GM23338 (cell line): ENCODE measurements at regions not wholly inside any gene's neighbourhood (a gene's known extent, or its start where the extent isn't known, plus 50 kb on each side); places are given as distances from the start of the nearest gene placed in this dataset.
"Not testable (repeated sequence)": the region's sequence is repeated elsewhere in the genome, so short reads cannot be mapped to it uniquely, and the experiment has no call there.

Source experiments
- CREB1 ChIP-seq: fragments of 250-450 bp; sonication (Bioruptor Pico); IDR thresholded peaks from 2 replicates; pipeline ENCODE4 v1.5.0; 2020; ENCODE audit warnings: low read depth, mild to moderate bottlenecking, moderate library complexity
- EZH2 ChIP-seq: fragments of 200-600 bp; sonication (generic); IDR thresholded peaks from one replicate; pipeline ENCODE4 v1.8.0; 2017; ENCODE audit warnings: antibody characterized with exemption, mild to moderate bottlenecking, low read depth; ENCODE audit not compliant: unreplicated experiment
- EZH2phosphoT487 ChIP-seq: fragments of 200-600 bp; sonication (generic); IDR thresholded peaks from one replicate; pipeline ENCODE4 v1.8.1; 2018; ENCODE audit warnings: antibody characterized with exemption; ENCODE audit not compliant: unreplicated experiment
- JUNB ChIP-seq: IDR thresholded peaks from one replicate; pipeline ENCODE4 v1.6.1; 2016; ENCODE audit warnings: antibody characterized with exemption; ENCODE audit not compliant: unreplicated experiment
- POLR2AphosphoS5 ChIP-seq: IDR thresholded peaks from 2 replicates; pipeline ENCODE4 v1.6.1; 2016; ENCODE audit warnings: antibody characterized with exemption, low read depth
- TF ChIP-seq, protein P1 (sequence below): IDR thresholded peaks from one replicate; pipeline ENCODE4 v1.6.1; 2018; ENCODE audit warnings: antibody characterized with exemption; ENCODE audit not compliant: unreplicated experiment
- TF ChIP-seq, protein P2 (sequence below), 2 experiments: fragments of 200-600 bp in 1 of 2; sonication (generic) in 1 of 2; conservative IDR thresholded peaks; 2 replicates each; pipeline versions ENCODE4 v1.5.1 to v1.6.1; 2016 to 2017; ENCODE audit warnings: antibody characterized with exemption in 2 of 2, low read depth in 2 of 2, mild to moderate bottlenecking in 2 of 2, moderate library complexity in 1 of 2

DNA sequence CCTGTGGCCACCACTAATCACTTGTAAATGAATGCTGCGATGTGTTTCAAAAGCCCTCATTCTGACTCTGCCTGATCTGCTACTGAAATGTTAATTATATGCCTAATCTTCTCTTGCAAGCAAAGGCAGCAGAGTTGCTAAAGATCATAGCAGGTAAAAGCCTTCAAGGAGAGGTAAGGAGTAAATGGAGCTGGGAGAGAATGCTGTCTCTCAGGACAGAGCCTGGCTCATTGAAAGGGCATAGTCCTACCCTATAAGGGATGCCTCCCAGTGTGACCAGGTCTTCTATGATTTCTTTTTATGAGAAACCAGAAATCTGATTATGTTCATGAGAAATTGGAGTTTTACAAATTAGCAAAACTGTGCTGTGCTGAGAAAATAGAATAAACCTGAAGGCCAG, 88.2 kb upstream of the ZNF658 start:
- TF ChIP-seq, protein P1, sequence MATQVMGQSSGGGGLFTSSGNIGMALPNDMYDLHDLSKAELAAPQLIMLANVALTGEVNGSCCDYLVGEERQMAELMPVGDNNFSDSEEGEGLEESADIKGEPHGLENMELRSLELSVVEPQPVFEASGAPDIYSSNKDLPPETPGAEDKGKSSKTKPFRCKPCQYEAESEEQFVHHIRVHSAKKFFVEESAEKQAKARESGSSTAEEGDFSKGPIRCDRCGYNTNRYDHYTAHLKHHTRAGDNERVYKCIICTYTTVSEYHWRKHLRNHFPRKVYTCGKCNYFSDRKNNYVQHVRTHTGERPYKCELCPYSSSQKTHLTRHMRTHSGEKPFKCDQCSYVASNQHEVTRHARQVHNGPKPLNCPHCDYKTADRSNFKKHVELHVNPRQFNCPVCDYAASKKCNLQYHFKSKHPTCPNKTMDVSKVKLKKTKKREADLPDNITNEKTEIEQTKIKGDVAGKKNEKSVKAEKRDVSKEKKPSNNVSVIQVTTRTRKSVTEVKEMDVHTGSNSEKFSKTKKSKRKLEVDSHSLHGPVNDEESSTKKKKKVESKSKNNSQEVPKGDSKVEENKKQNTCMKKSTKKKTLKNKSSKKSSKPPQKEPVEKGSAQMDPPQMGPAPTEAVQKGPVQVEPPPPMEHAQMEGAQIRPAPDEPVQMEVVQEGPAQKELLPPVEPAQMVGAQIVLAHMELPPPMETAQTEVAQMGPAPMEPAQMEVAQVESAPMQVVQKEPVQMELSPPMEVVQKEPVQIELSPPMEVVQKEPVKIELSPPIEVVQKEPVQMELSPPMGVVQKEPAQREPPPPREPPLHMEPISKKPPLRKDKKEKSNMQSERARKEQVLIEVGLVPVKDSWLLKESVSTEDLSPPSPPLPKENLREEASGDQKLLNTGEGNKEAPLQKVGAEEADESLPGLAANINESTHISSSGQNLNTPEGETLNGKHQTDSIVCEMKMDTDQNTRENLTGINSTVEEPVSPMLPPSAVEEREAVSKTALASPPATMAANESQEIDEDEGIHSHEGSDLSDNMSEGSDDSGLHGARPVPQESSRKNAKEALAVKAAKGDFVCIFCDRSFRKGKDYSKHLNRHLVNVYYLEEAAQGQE: not testable (repeated sequence)
- not testable (repeated sequence) for TF ChIP-seq CREB1 (CRISPR knock-in tag); POLR2AphosphoS5; EZH2; JUNB; EZH2phosphoT487
- TF ChIP-seq, protein P2, sequence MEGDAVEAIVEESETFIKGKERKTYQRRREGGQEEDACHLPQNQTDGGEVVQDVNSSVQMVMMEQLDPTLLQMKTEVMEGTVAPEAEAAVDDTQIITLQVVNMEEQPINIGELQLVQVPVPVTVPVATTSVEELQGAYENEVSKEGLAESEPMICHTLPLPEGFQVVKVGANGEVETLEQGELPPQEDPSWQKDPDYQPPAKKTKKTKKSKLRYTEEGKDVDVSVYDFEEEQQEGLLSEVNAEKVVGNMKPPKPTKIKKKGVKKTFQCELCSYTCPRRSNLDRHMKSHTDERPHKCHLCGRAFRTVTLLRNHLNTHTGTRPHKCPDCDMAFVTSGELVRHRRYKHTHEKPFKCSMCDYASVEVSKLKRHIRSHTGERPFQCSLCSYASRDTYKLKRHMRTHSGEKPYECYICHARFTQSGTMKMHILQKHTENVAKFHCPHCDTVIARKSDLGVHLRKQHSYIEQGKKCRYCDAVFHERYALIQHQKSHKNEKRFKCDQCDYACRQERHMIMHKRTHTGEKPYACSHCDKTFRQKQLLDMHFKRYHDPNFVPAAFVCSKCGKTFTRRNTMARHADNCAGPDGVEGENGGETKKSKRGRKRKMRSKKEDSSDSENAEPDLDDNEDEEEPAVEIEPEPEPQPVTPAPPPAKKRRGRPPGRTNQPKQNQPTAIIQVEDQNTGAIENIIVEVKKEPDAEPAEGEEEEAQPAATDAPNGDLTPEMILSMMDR (conservative IDR thresholded peaks at IDR 0.05; ENCODE audit: low read depth in 2 of 2): not testable (repeated sequence)
